ENCODE measurements at regions not wholly inside any gene's neighbourhood (a gene's known extent, or its start where the extent isn't known, plus 50 kb on each side); places are given as distances from the start of the nearest gene placed in this dataset.

DNA sequence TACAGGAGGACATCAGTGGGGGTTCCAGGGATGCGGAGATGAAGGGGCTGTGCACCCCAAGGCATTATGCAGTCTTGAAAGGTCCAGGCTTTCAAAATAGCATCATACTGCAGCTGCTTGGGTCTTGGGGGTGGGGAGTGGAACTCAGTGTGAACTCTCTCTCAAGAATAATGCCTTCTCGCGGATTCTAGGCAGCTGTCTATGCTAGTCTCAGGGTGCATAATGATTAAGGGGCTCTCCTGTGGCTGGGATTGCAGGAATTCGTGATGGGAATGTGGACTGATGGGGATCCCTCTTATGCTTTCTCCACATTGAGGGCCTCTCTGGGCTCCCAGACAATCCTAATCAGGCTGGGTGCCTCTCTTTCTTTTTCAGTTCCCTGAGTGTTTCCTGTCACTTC, 172.2 kb upstream of the ARHGAP24 start:
- TF ChIP-seq, protein P1, sequence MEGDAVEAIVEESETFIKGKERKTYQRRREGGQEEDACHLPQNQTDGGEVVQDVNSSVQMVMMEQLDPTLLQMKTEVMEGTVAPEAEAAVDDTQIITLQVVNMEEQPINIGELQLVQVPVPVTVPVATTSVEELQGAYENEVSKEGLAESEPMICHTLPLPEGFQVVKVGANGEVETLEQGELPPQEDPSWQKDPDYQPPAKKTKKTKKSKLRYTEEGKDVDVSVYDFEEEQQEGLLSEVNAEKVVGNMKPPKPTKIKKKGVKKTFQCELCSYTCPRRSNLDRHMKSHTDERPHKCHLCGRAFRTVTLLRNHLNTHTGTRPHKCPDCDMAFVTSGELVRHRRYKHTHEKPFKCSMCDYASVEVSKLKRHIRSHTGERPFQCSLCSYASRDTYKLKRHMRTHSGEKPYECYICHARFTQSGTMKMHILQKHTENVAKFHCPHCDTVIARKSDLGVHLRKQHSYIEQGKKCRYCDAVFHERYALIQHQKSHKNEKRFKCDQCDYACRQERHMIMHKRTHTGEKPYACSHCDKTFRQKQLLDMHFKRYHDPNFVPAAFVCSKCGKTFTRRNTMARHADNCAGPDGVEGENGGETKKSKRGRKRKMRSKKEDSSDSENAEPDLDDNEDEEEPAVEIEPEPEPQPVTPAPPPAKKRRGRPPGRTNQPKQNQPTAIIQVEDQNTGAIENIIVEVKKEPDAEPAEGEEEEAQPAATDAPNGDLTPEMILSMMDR (conservative IDR thresholded peaks at IDR 0.05; ENCODE audit: low read depth, low read length) = no peak
- TF ChIP-seq EZH2 (IDR thresholded peaks at IDR 0.05; ENCODE audit: low read length, unreplicated experiment) = no peak
